ENCODE measurements at regions not wholly inside any gene's neighbourhood (a gene's known extent, or its start where the extent isn't known, plus 50 kb on each side); places are given as distances from the start of the nearest gene placed in this dataset.

- Histone ChIP-seq H3K23me2 (ENCODE audit: low read depth, low read length) (peaks cover 3% of the 10 kb centered on the region; the same call in 1 of the 2 replicates), H3K56ac (replicated peaks; ENCODE audit: insufficient read length, low read depth, low read length) (no peak overlapping the region), H2AK5ac (ENCODE audit: low read depth, low read length) (no peak overlapping the region), H3K4ac (replicated peaks; ENCODE audit: insufficient read length, low read depth, low read length) (no peak overlapping the region), H3K79me1 (ENCODE audit: low read depth, low read length) (no peaks in the 10 kb centered on the region), H4K5ac (ENCODE audit: insufficient read length, low read depth, low read length) (no peak overlapping the region), H3K9me3 (ENCODE audit: insufficient read depth in 2 of 2, low read depth in 1 of 2, low read length in 1 of 2) (no peaks in the 10 kb centered on the region), H3K18ac (ENCODE audit: extremely low read depth, low read length) (no peak overlapping the region), H2AFZ (ENCODE audit: low read length) (no peak overlapping the region), H2BK20ac (ENCODE audit: low read length) (no peak overlapping the region), H3K4me3 (ENCODE audit: extremely low read depth in 1 of 4, insufficient read depth in 2 of 4, low read depth in 3 of 4, low read length in 4 of 4) (no peak overlapping the region), H3K9ac (replicated peaks in 1 of 4; ENCODE audit: extremely low read depth in 1 of 4, low read depth in 3 of 4, low read length in 3 of 4) (no peak overlapping the region), H3K23ac (ENCODE audit: insufficient read length) (no peak overlapping the region), H3K79me2 (ENCODE audit: control insufficient read depth in 1 of 2, insufficient read depth in 2 of 2, low read length in 2 of 2) (no peaks in the 10 kb centered on the region), H3K14ac (ENCODE audit: insufficient read length) (no peak overlapping the region), H3K4me1 (replicated peaks in 1 of 4; ENCODE audit: control insufficient read depth in 3 of 4, insufficient read depth in 4 of 4, low read length in 3 of 4) (no peaks in the 10 kb centered on the region; a peak in 1 of 7 replicates), H3K36me3 (ENCODE audit: control insufficient read depth in 2 of 4, insufficient read depth in 4 of 4, low read length in 3 of 4) (no peaks in the 10 kb centered on the region), H3K4me2 (ENCODE audit: insufficient read depth in 1 of 2, low read depth in 2 of 2, low read length in 2 of 2) (no peak overlapping the region), H2BK5ac (ENCODE audit: low read depth, low read length) (no peak overlapping the region), H2BK15ac (ENCODE audit: low read length) (no peak overlapping the region), H4K8ac (ENCODE audit: extremely low read depth, insufficient read depth, low read length) (no peak overlapping the region), H2BK12ac (ENCODE audit: low read depth, low read length) (no peak overlapping the region), H3K27ac (ENCODE audit: low read depth, low read length) (no peak overlapping the region), H3K27me3 (replicated peaks in 1 of 4; ENCODE audit: control insufficient read depth in 3 of 4, extremely low read depth in 1 of 4, insufficient read depth in 3 of 4, low read length in 3 of 4) (peaks cover 0 to 3% (median 3%) of the 10 kb centered on the region in 4 experiments; a peak in 3 of 7 replicates), H4K20me1 (replicated peaks in 1 of 2; ENCODE audit: control insufficient read depth in 1 of 2, insufficient read depth in 2 of 2, low read length in 2 of 2) (no peaks in the 10 kb centered on the region), H2BK120ac (replicated peaks; ENCODE audit: low read depth, low read length) (no peak overlapping the region), H4K91ac (replicated peaks; ENCODE audit: insufficient read length, low read length) (no peak overlapping the region)
- DNase-seq (ENCODE audit: low read depth in 1 of 2, low spot score in 2 of 2) (no peak), FAIRE-seq (no peak)
- 87% methylated on average over 7 of the region's 7 CpGs; no CpG with 5 or more reads in 1 of the 2 experiments for WGBS, 2 experiments (ENCODE audit: extremely low coverage in 1 of 2, insufficient coverage in 1 of 2, insufficient read length in 1 of 2, insufficient replicate concordance in 2 of 2, low coverage in 1 of 2, low lambda C conversion rate in 2 of 2, missing lambda C conversion rate in 1 of 2)
- CTCF ChIA-PET (ENCODE audit: partially characterized antibody), result interaction anchor here (0.6 to 1.6 kb wide), 4 partner anchors 8 to 72 kb away, joined by 3 to 6 read pairs (median 4); no protein-coding TSS in a partner anchor
- POLR2A ChIA-PET (ENCODE audit: partially characterized antibody), result no interaction called here
- TF ChIP-seq HDAC6 (IDR thresholded peaks at IDR 0.05; ENCODE audit: low read depth, low read length) (no peak), SRF (IDR thresholded peaks at IDR 0.05; ENCODE audit: low read depth, low read length) (no peak), TEAD4 (IDR thresholded peaks at IDR 0.05; ENCODE audit: low read depth, low read length) (no peak), BRCA1 (IDR thresholded peaks at IDR 0.05; ENCODE audit: low read depth, low read length) (no peak), KDM4A (IDR thresholded peaks at IDR 0.05; ENCODE audit: low read depth, low read length, severe bottlenecking) (no peak), SIRT6 (IDR thresholded peaks at IDR 0.05; ENCODE audit: low read length) (no peak), TAF7 (optimal IDR thresholded peaks at IDR 0.05; ENCODE audit: borderline replicate concordance, low read depth, low read length) (no peak), BCL11A (IDR thresholded peaks at IDR 0.05; ENCODE audit: low read depth in 2 of 2, low read length in 2 of 2) (no peak), EP300 (IDR thresholded peaks at IDR 0.05; ENCODE audit: borderline replicate concordance in 1 of 2, low read depth in 2 of 2, low read length in 2 of 2) (no peak), POLR2AphosphoS5 (IDR thresholded peaks at IDR 0.05; ENCODE audit: low read depth, low read length) (no peak), SIX5 (IDR thresholded peaks at IDR 0.05; ENCODE audit: low read depth, low read length) (no peak), RXRA (IDR thresholded peaks at IDR 0.05; ENCODE audit: insufficient read depth, low read depth, low read length) (no peak), CBX5 (IDR thresholded peaks at IDR 0.05; ENCODE audit: low read depth, low read length) (no peak), SP1 (IDR thresholded peaks at IDR 0.05; ENCODE audit: low read depth, low read length) (no peak), GTF2F1 (IDR thresholded peaks at IDR 0.05; ENCODE audit: borderline replicate concordance, low read depth, low read length) (no peak)
Observed at GRCh38 chr2:65636813-65637483, 204.5 kb upstream of the SPRED2 start.
